Lower leg skin (tissue), 3 donors: ENCODE measurements at regions not wholly inside any gene's neighbourhood (a gene's known extent, or its start where the extent isn't known, plus 50 kb on each side); places are given as distances from the start of the nearest gene placed in this dataset.

Experiments used
- POLR2A ChIP-seq, 2 donors: fragments of 450-650 bp; IDR thresholded peaks; one replicate each; pipeline ENCODE4 v1.6.1; 2016 to 2017; ENCODE audit warnings: antibody characterized with exemption in 2 of 2, mild to moderate bottlenecking in 1 of 2, moderate library complexity in 1 of 2
- TF ChIP-seq, protein P1 (sequence below), 3 donors: fragments of 450-650 bp; IDR thresholded peaks; one replicate each; pipeline ENCODE4 v1.5.1; 2016; ENCODE audit warnings: antibody characterized with exemption in 3 of 3, mild to moderate bottlenecking in 3 of 3, moderate library complexity in 2 of 3

DNA sequence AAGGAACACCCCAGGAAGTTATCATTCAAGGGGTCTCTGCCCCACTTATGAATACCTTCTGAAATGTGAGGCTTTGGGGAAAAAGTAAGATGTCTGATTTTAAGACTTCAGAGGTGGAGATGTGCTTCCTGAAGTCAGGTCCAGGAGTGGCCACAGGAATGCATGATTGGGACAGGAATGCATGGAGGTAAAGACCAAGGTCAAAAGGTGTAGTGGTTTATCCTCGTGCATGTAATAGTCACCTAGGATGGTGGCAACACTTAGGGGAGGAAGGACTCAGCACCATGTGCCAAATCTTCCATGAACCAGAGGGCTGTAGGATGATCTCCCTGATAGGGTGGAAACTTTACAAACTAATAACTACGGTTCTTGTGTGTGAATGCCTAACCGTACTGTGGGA is 217.3 kb downstream of the C12orf75 start:
- TF ChIP-seq, protein P1, sequence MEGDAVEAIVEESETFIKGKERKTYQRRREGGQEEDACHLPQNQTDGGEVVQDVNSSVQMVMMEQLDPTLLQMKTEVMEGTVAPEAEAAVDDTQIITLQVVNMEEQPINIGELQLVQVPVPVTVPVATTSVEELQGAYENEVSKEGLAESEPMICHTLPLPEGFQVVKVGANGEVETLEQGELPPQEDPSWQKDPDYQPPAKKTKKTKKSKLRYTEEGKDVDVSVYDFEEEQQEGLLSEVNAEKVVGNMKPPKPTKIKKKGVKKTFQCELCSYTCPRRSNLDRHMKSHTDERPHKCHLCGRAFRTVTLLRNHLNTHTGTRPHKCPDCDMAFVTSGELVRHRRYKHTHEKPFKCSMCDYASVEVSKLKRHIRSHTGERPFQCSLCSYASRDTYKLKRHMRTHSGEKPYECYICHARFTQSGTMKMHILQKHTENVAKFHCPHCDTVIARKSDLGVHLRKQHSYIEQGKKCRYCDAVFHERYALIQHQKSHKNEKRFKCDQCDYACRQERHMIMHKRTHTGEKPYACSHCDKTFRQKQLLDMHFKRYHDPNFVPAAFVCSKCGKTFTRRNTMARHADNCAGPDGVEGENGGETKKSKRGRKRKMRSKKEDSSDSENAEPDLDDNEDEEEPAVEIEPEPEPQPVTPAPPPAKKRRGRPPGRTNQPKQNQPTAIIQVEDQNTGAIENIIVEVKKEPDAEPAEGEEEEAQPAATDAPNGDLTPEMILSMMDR (IDR thresholded peaks at IDR 0.05), result no peak
- TF ChIP-seq POLR2A (IDR thresholded peaks at IDR 0.05), result no peak
